GM21390 (cell line): ENCODE measurements at regions not wholly inside any gene's neighbourhood (a gene's known extent, or its start where the extent isn't known, plus 50 kb on each side); places are given as distances from the start of the nearest gene placed in this dataset.
A peak's percentile ranks its signal among the peaks of the same experiment; 100 is the strongest.

Source experiments
- ATAC-seq: cut with Tn5 transposase; IDR thresholded peaks from one replicate; pipeline ENCODE4 v1.9.1; 2021; ENCODE audit not compliant: unreplicated experiment

GRCh38 chr2:164439885-164440284, 181.4 kb downstream of the GRB14 start:
- ATAC-seq, result no peak

- no peak for ATAC-seq
Observed at GRCh38 chr2:164439235-164439634, 182.0 kb downstream of the GRB14 start.

- no peak for ATAC-seq
Observed at GRCh38 chr2:164438490-164439205, 182.6 kb downstream of the GRB14 start.

- no peak for ATAC-seq
Observed at GRCh38 chr2:164436131-164436530, 185.2 kb downstream of the GRB14 start.

- no peak for ATAC-seq
Observed at GRCh38 chr2:164430166-164430783, 191.0 kb downstream of the GRB14 start.

- no peak for ATAC-seq
Observed at GRCh38 chr2:164429354-164429753, 191.9 kb downstream of the GRB14 start.

GRCh38 chr2:164427111-164427510, 194.2 kb downstream of the GRB14 start:
- no peak for ATAC-seq

- ATAC-seq, result no peak
Observed at GRCh38 chr2:164420787-164421186, 200.5 kb downstream of the GRB14 start.

- ATAC-seq, result no peak
Observed at GRCh38 chr2:164412831-164413230, 208.5 kb downstream of the GRB14 start.

- ATAC-seq, result no peak
Observed at GRCh38 chr2:164389411-164389810, 231.9 kb downstream of the GRB14 start.

- ATAC-seq, result peak; percentile 89
Observed at GRCh38 chr2:164388511-164388910, 232.8 kb downstream of the GRB14 start.

GRCh38 chr2:164386231-164386630, 235.1 kb downstream of the GRB14 start:
- ATAC-seq, result no peak

- ATAC-seq, result no peak
Observed at GRCh38 chr2:164384434-164384833, 236.8 kb downstream of the GRB14 start.

GRCh38 chr2:164371916-164372315, 249.4 kb downstream of the GRB14 start:
- ATAC-seq, result no peak

- ATAC-seq, result no peak
Observed at GRCh38 chr2:164369366-164369765, 251.9 kb downstream of the GRB14 start.

GRCh38 chr2:164368896-164369295, 252.4 kb downstream of the GRB14 start:
- no peak for ATAC-seq

- no peak for ATAC-seq
Observed at GRCh38 chr2:164363646-164364045, 257.6 kb downstream of the GRB14 start.

GRCh38 chr2:164351536-164351935, 269.7 kb downstream of the GRB14 start:
- ATAC-seq, result no peak

GRCh38 chr2:164335947-164336346, 285.3 kb downstream of the GRB14 start:
- no peak for ATAC-seq

GRCh38 chr2:164335128-164335527, 286.2 kb downstream of the GRB14 start:
- ATAC-seq, result no peak

GRCh38 chr2:164328310-164328709, 293.0 kb downstream of the GRB14 start:
- no peak for ATAC-seq

- ATAC-seq, result no peak
Observed at GRCh38 chr2:164323978-164324377, 297.3 kb downstream of the GRB14 start.

- no peak for ATAC-seq
Observed at GRCh38 chr2:164314148-164314547, 307.1 kb downstream of the GRB14 start.
